LHCN-M2 (cell line): ENCODE measurements at regions not wholly inside any gene's neighbourhood (a gene's known extent, or its start where the extent isn't known, plus 50 kb on each side); places are given as distances from the start of the nearest gene placed in this dataset.

Experiments
- DNase-seq: peaks from one replicate; pipeline ENCODE4 v3.0.0-alpha.2; 2012; ENCODE audit warnings: low read depth

DNA sequence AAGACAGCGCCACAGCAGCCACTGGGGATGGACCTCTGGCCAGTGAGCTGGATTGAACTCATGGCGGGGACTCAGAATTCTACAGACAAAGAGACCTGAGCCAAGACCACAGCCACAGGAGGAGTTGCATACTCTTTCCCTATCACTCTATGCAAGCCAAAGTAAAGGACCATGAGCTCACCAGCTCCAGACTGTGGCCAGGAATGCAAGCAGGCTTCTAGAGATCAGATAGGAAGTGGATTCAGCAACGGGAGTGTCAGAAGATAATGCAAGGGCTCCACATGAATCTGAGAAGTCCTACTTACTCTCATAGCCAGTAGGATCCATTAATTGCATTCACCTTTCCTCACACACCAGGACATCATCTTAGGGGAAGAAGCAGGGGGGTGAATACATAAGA, 415.4 kb upstream of the POU3F3 start:
- no peak for DNase-seq

DNA sequence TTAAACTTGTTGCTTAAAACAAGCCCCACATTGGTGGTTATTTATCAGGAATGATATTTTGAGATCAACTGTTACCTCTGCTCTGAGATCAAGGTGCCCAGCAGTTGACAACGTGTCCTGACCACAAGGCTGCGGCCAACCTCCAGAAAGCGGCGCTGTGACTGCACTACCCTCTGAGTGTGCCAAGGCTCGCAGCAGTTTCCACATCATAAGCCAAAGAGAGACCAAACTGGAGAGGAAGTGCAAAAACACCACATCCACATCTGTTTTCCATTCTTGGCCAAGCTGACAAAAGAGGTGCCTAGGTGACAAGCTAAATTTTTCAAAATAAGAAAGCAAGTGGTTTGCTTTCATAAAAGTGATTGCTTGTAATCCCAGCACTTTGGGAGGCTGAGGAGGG, 410.8 kb upstream of the POU3F3 start:
- DNase-seq = no peak

DNA sequence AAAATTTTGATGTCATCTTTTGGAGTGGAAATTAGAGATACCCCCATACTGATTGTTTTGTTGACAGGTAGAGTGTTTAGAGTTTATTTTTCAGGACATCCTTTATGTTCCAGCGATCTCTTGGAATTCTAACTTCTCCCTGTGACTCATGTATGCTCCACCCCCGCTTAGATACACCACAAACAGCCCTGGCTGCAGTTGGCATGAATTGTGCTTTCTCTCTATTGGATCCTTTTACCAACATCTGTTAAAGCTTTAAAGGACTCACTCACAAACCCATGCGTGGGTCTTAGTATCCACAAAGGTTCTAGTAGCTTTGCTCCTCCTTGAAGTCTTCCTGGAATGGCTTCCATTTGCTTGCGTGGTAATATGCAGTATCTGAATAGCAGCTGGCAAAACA, 409.5 kb upstream of the POU3F3 start:
- DNase-seq = peak; percentile 0

DNA sequence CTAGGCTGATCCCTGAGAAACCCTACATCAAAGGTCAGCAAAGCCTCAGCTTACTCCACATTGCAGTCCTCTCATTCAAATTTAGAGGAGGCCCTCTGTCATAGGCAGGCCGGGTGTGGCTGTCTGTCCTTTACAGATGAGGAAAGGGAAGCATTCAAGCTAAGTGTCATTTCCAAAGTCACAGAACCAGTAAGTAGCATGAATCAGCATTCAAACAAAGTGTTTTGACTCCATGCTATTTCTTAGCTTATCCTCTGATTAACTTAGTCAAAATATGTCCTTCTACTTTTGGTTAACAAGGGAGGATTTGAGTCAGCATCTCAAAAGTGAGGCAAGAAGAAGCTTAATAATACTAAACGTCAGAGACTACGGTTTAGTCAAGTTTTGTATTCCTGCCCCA, 409.0 kb upstream of the POU3F3 start:
- DNase-seq = no peak

DNA sequence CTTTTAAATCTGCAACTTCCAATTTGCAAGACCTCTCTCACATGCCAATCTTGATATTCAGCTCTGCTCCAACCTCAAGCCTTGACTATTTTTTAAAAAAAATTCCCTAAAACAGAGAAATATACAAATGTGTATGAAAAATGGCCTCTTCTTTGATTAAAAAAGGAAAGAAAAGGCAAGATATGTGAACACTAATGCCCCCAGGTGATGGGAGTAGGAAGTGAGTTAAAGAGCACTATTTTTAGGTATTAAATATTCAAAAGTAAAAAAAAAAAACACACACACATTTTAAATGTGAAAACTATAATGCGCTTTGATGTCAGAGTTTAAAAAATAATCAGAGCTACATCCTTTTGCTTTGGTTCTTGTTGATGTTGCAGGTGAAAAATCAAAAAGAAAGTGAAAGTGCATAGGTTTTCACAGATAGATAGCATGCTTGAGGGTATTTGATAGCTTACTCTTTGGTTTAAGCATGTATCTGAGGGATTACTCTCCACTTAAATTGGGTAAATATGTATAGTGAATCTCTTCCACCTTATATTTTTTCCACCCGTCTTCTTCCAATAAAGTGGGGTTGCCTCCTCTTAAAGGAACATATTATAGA, 406.0 kb upstream of the POU3F3 start:
- DNase-seq = no peak

DNA sequence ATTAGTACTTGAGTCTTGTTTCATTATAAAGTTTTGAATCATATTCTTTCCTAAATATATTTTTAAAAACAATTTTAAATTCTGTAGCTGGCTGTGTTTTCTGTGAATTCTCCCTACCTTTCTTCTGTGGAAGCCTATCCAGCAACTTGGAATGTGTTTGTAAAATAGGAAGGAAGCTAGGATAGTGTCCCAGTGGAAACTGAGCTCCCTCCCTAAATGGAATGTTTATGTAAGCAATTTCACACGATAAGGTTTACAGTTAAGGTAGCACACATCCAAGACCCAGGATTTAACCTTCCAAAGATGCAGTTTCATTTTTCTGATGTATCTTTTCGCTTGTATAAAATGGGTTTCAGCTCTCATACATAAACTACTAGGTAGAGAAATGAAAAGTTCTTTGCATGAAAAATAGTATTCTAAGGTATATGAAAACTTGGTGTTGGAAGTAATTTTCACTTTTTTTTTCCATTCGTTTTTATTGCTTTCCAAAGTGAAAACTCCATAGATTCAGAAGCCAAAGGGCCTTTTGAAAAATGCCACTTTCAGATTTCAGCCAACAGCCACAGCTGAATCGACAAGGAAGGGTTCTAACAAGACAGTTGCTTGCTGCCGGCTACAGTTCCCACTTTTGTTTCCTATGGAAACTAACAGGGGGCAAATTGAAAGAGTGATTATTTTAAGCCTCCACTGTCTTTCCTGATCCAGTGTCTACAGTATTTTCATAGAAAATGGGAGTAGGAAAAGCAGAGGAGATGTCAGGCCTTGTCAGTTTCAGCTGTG, 405.1 kb upstream of the POU3F3 start:
- no peak for DNase-seq

DNA sequence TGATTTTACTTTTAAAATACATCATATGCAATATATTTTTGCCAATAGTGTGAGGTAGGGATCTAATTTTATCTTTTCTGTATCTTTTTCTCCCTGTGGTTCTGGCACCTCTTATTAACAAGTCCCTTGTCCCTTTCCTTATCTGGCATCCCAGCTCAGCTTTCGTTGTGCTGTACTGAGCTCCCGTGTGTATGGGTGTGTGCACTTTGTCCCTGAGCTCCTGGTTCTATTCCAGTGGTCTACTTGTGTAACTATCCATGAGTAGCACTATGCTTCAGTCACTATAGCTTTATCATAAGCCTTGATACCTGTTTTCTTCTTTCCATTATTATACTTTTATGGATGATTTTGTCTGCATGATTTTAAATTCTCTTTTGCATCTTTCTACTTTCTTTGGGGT, 401.4 kb upstream of the POU3F3 start:
- DNase-seq = no peak

DNA sequence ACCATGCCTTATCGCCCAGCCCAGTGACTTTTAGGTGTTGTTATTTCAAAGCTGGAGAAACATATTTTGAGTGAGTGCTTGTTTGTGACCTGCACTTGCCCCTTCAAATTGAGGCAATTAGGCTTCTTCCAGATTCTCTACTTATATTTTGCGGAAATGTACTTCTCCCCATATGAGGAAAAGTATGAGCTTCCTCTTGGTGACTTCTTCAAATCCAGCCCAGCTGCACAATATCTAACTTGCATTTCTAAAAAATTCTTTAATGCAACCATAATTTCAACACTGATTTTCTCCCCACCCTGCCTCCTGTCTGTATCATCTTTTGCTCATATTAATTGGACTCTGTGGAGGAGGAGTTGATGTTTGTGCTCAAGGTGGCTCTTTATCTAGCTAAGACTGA, 391.2 kb upstream of the POU3F3 start:
- DNase-seq = no peak

DNA sequence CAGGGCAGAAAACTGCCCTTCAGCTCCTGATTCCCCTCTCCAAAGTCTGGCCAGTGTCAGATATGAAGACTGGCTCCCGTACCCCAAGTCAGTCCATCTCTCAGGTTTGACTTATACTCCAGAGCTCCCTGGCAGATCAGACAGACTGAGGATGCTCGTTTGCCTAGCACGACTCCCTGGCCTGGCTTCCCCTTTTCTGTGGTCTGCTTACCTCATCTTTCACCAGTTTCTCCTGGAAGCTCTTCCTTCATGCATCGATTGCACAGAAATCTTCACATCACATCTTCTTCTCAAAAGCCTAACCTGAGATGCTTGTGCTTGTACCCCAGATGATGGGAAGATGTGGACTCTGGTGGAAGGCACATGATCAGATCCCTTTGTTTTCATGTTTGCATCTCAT, 387.9 kb upstream of the POU3F3 start:
- DNase-seq = no peak

DNA sequence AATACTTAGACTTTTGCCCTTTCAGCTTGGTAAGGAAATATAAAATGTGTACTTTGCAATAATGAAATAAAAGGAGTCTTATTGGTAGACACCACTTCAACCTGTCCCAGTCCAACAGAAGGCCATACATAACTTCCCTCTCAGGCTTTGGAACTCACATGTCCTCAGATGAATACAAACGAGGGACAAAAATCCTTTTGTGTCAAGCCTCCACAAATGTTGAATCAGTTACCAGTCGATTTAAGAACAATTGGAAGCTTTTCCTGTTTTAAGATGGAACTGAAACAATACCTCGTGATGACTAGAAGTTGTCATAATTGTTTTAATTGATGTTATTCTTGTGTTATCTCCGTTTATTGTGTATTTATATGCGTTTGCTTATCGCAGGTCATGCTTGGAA, 385.1 kb upstream of the POU3F3 start:
- no peak for DNase-seq

DNA sequence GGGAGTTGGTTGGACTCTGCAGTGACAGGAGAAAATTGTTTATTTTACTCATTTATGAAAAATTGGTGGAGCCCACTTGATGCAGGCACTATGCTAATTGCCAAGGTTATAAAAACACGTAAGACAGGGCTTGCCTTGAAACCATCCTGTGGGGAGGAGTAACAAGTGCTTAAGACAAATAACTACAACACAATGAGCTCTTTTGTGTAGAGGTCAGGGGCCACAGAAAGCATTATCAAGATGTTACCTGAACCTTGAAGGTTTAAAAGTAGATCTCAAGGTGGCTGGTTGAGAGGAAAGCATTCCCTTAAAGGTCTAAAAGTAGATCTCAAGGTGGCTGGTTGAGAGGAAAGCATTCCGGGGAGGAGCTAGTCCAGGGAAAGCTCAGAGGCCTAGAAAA, 381.8 kb upstream of the POU3F3 start:
- no peak for DNase-seq

DNA sequence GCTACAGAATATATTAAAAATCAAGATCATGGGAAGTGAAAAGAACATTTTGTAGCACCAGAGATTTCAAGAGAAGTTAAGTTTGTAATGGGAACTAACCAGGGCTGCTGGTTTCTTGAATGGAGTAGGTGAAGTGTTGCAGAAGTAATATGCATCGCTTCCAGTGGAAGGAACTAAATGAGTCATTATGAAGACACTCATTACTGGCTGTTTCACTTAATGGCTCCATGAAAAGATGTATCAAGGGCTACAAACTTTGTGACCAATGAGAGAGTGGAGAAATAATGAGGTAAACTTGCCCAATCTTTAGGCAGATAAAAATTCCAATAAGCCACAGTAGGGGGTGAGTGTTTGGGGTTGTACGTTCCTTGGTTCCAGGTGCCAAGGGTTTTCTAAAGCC, 380.4 kb upstream of the POU3F3 start:
- DNase-seq = no peak

DNA sequence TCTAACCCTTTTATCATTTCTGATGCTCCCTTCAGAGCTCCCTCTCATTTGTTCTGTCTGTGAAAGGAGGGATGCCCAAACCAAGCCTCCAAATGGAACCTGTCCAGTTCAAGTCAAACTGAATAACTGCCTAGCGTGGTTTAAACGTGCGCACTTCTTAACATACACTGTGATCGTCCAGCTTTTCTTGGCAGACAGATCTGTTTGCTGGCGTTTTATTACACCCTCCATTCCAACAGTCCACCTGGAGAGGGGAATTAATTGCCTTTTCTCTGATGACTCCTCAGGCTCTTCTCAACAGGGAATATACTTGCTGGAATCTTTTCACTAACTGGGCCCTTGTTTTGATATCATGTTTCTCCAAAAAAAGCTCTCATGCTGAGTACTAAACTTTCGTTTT, 379.2 kb upstream of the POU3F3 start:
- DNase-seq = no peak

DNA sequence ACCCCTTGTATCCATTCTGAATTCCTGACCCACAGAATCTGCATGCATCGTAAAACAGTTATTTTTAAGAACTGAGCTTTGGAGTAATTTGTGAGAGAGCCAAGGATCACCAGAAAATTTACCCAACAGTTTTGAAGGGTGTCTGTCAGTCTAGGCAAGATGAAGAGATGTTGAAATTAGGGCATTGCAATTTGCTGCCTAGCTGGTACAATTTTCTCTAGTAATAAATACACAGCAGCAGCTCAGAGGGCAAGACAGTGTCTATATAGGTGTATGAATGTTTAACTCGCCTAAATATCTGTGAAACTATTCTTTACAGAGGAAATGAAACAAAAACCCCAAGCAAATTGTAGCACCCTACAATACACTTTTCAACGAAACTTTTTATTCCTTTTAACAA, 377.8 kb upstream of the POU3F3 start:
- DNase-seq = no peak

DNA sequence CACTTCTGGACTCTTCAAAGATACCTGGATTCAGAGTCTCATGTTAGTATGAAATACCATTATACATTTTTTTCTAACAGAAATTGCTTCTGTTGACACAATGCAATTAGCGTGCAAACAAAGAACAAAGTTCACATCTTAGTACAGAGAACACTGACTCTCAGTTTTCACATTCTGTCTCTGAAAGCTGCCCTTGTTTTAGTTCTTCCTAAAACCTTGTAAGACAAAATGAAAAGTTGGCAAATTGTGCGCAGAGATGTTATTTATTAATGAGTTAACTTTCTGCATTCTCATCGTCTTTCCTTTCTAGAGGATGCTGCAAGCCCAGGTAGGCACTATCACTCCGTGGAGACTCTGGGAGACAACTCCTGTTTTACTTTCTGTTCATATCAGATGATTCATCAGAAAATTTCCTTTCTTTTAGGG, 377.3 kb upstream of the POU3F3 start:
- DNase-seq = no peak

DNA sequence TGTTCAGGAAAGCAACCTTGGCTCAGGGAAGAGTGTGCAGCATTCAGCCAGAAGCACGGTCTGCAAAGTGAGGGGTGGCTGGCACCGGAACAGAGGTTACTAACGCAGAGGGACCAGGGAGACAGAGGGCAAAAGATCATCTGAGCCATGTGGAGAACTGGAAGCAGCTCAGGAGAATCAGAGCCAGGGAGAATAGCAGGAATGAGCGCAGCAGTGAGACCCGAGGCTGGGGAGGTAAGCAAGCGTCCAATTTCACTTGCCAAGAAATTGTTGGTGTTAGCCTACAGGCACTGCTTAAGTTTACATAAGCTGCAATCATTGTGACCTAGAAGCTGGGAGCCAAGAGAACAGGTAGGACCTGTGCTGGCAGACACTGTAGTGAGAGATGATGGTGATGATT, 372.6 kb upstream of the POU3F3 start:
- DNase-seq = no peak

DNA sequence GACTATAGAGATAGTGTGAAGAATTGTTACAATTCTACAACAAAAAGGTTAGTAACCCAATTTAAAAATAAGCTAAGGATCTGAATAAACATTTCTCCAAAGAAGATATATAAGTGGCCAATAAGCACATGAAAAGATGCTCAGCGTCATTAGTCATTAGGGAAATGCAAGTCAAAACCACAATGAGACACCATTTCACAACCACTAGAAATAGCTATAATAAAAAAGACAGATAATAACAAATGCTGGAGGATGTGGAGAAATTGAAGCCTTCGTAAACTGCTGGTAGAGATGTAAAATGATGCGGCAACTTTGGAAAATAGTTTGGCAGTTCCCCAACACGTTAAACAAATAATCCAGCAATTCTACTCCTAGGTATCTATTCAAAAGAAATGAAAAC, 366.5 kb upstream of the POU3F3 start:
- DNase-seq = no peak

DNA sequence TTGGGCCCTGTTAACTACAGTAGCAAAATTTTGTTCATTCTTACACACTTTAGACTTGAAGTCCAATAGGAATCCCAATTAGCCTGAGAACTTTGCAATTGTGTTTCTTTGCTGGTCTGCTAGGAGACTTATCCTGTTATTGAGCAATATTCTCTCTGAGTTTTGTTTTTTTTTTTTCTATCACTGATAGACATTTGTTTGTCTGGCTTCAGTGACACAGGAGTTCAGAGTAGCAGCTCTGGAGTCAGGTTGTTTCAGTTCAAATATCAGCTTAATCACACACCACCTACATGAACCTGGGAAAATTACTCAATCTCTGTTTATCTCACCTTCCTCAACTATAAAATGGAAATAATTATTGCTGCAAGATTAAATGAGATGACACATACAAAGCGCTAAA, 360.2 kb upstream of the POU3F3 start:
- no peak for DNase-seq

DNA sequence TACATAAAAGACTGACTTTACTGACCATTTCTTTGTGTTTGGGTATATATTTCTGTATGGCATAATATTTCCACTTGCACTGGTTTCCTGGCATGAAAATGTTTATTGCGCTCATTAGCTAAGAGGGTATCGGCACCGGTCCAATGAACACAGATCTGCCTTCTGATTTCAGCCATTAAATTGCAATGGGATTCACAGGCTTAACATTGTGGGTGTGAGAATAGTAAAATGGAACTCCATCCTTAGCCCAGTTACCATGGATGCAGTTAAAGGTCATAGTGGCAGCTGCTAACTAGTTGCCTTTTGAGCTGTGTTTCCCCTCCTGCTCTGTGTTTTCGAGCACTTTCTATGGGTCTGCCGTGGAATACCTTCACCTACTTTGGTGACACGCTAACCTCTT, 352.6 kb upstream of the POU3F3 start:
- no peak for DNase-seq

DNA sequence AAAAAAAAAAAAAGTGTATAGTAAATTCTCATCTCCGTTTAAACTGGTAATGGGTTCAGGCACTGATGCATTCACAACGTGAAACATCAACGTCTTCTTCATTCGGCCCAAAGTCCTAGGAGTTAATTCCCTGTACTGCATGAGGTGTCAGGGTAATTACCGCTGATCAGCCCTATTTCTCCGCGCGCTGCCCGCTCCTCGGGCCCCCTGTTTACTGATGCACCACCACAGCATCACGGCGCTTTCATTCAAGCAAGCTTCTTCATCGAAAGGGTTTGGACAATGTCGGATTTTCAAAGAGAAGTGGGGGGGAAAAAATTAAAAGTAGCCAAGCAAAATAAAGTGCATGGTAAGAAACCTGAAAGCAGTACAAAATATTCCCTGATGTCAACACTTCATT, 352.0 kb upstream of the POU3F3 start:
- no peak for DNase-seq

DNA sequence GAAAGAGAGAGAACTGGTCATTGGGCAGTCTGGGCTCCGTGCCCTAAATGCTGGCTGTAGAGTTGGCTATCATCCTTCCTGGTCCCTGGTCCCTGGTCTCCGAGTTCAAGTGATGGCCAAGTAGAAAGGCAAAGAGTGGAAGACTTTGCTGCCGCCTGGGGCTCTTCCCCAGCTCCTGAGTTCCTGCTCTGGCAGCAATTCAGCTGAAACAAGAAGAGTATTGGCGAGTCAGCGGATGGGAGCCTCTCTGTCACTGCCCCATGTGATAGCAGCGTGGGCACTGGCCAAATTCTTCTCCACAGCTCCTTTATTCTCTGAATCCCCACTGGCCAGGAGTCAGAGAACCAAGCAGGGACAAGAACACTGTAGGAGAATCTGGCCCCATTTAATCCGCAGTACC, 351.0 kb upstream of the POU3F3 start:
- no peak for DNase-seq

DNA sequence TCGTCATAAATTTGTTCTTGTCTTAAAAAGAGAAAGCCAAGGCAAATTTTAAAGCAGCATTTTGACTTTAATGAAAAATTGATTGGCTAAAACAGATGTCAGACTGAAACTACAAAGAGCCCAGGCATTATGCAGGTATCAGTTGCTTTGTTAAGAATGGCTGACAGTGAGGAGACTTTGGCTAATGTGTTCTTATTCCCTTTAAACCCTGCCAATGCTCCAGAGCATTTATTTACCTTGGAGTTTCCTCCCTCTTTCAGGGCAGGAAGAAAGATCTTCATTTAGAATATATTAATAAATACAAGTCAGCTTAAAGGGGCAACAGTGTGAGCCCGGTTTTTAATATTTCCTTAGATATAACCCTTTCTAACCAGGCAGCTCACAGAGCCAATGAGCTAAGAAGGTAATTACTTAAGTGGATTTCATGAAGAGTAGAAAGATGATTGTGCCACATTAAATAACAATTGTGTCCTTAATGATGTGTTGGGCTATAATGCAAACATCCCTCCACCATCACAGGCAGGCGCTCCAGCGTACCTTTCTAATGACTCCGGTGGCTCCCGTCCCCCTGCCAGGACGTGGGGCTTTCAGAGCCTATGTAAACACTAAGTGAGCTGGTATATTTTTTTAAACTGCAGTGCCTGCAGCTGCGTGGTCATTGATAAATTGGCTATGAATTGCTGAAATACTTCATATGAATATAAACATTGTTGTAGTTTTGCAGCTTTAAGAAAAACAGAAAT, 349.4 kb upstream of the POU3F3 start:
- DNase-seq = no peak

DNA sequence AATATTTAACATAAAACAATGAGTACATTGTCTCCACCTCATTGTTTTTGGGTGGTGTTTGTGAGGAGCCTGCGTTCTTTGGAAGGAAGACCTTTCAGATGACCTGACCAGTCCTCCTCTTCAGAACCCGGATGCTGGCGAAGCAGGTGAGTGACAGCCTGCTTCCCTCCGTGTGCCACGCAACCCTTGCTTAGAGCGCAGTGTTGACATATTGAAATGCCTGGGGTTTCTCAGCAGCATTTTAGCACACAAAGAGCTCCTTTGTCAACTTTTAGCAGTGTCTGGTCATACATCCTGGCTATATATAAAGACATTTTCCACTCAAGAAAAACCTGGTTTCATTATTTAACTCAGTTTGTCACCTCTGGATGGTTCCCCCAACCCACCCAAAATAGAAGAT, 335.7 kb upstream of the POU3F3 start:
- DNase-seq = no peak
